Brain microvascular endothelial cell (primary cell): ENCODE measurements at regions not wholly inside any gene's neighbourhood (a gene's known extent, or its start where the extent isn't known, plus 50 kb on each side); places are given as distances from the start of the nearest gene placed in this dataset.

Experiments used
- DNase-seq: peaks from one replicate; pipeline ENCODE4 v3.0.0-alpha.2; 2020
- H3K27ac ChIP-seq: fragments of 250-450 bp; sonication (Bioruptor Pico); 2 replicates; pipeline ENCODE4 v1.5.1; 2020; ENCODE audit warnings: mild to moderate bottlenecking, moderate library complexity
- H3K27me3 ChIP-seq: fragments of 250-450 bp; sonication (Bioruptor Pico); replicated peaks from 2 replicates; pipeline ENCODE4 v1.5.1; 2020; ENCODE audit warnings: mild to moderate bottlenecking
- H3K36me3 ChIP-seq: fragments of 250-450 bp; sonication (Bioruptor Pico); replicated peaks from 2 replicates; pipeline ENCODE4 v1.5.1; 2020; ENCODE audit warnings: mild to moderate bottlenecking
- H3K4me3 ChIP-seq: 2 replicates; pipeline ENCODE4 v1.5.1; 2011; ENCODE audit warnings: low read depth, mild to moderate bottlenecking, control low read depth, low read length, moderate library complexity
- CTCF ChIP-seq: IDR thresholded peaks from 2 replicates; pipeline ENCODE4 v1.5.1; 2011; ENCODE audit warnings: low read depth, mild to moderate bottlenecking, moderate library complexity, low read length, control low read depth, inconsistent platforms; ENCODE audit errors: missing control alignments
- in situ Hi-C: cut with HindIII; loops from 2 replicates; pipeline ENCODE4 v1.10.0; 2017; ENCODE audit warnings: low sequenced_read_pairs, low pct_ligation_motif_present

GRCh38 chr11:37026741-37027140 lies 428.7 kb upstream of the RAG2 start:
- Histone ChIP-seq H3K27me3 (no peaks in the 10 kb centered on the region), H3K36me3 (no peaks in the 10 kb centered on the region), H3K4me3 (no peak overlapping the region), H3K27ac (no peak overlapping the region)
- no peak for DNase-seq
- no peak for TF ChIP-seq CTCF
- in situ Hi-C loops = no loop called here

DNA sequence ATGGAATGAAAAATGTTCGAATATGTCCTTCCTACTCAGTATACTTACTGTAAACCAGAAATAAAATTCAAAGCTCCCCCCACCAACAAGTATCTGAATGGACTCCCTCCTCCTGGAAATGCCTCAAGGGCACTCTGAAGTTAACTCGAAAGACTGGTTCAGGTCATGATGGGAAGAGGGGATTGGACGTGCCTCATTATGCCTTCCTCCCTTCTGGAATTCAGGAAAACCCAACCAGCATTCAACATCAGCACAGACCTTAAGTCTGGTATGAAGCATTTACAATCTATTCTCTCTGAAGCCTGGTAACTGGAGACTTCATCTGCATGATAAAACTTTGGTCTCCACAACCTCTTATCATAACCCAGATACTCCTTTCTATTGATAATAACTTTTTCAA lies 428.3 kb upstream of the RAG2 start:
- Histone ChIP-seq H3K27me3 (no peaks in the 10 kb centered on the region), H3K4me3 (no peak overlapping the region), H3K36me3 (no peaks in the 10 kb centered on the region), H3K27ac (no peak overlapping the region)
- in situ Hi-C loops = no loop called here
- DNase-seq = no peak
- no peak for TF ChIP-seq CTCF

GRCh38 chr11:37006563-37006962 lies 408.5 kb upstream of the RAG2 start:
- no peak for DNase-seq
- Histone ChIP-seq H3K36me3 (no peaks in the 10 kb centered on the region), H3K4me3 (no peak overlapping the region), H3K27ac (no peak overlapping the region), H3K27me3 (no peaks in the 10 kb centered on the region)
- no peak for TF ChIP-seq CTCF
- in situ Hi-C loops = no loop called here

DNA sequence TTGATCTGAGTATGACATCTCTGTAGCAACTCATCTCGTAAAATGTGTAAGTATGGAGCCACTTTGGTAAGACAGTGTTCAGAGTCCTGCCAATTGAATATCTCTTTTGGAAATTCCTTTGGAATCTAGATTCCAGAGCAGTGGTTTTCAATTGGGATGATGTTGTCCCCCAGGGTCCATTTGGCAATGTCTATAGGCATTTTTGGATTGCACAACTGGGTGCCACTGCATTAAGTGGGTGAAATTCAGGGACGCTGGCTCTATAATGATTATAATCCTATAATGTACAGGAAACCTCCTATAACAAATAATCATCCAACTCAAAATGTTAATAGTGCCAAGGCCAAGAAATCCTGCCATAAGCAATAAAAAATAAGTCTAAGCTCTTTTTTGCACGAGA lies 404.8 kb upstream of the RAG2 start:
- TF ChIP-seq CTCF = no peak
- Histone ChIP-seq H3K27ac (no peak overlapping the region), H3K36me3 (no peaks in the 10 kb centered on the region), H3K4me3 (no peak overlapping the region), H3K27me3 (no peaks in the 10 kb centered on the region)
- in situ Hi-C loops = no loop called here
- no peak for DNase-seq

DNA sequence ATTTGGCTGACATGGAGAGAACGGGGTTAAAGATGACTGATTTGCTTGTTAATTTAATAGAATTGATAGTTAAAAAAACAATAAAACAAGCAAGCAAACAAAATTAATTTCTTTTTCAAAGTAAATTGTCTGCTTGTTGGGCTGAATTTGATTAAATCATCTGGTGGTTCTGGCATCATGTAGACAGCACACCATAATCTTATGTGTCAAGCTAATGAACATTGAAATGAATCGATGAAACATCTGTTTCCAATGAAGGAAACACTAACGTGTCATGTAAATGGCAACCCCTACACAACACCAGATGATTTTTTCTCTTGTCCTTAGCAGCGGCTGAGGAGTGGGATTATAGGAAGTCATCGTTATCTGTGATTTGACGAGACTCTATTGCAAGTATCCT lies 399.6 kb upstream of the RAG2 start:
- Histone ChIP-seq H3K27ac (no peak overlapping the region), H3K27me3 (no peaks in the 10 kb centered on the region), H3K36me3 (no peaks in the 10 kb centered on the region), H3K4me3 (no peak overlapping the region)
- in situ Hi-C loops = no loop called here
- TF ChIP-seq CTCF = no peak
- no peak for DNase-seq

DNA sequence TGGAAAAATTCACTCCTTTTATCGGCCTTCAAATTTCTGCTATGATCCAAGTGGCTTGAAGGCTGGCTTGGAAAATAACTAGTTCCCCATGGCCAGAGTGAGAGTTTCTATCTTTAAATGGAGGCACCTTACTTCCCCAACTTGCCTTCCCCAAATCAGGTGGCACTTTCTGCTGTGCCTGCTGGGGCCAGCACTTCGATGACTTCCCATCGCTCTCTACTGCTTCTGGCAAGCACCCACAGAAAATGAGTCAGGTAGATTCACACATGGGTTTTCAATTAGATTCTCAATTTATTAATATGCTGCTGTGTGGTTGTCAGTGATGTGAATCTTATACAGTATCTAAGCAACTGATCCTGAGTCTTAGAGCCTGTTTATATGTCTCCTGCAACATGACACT lies 398.8 kb upstream of the RAG2 start:
- H3K27me3 ChIP-seq = no peaks in the 10 kb centered on the region
- DNase-seq = no peak
- no peak overlapping the region for H3K4me3 ChIP-seq
- H3K27ac ChIP-seq = no peak overlapping the region
- TF ChIP-seq CTCF = no peak
- in situ Hi-C loops = no loop called here
- H3K36me3 ChIP-seq = no peaks in the 10 kb centered on the region
